ENCODE measurements at regions not wholly inside any gene's neighbourhood (a gene's known extent, or its start where the extent isn't known, plus 50 kb on each side); places are given as distances from the start of the nearest gene placed in this dataset.

- Histone ChIP-seq H3K4me2 (ENCODE audit: low read length) (peak overlapping the region; percentile 24), H3K4me1 (ENCODE audit: control insufficient read depth in 1 of 2, insufficient read depth in 2 of 2, low read length in 2 of 2) (peaks cover 0 to 10% of the 10 kb centered on the region in 2 experiments; a peak in 3 of 4 replicates), H3K36me3 (ENCODE audit: control insufficient read depth in 1 of 2, insufficient read depth in 2 of 2, low read length in 2 of 2) (no peaks in the 10 kb centered on the region), H4K20me1 (ENCODE audit: insufficient read depth) (no peaks in the 10 kb centered on the region), H3K27ac (ENCODE audit: low read depth, low read length) (no peak overlapping the region), H3K27me3 (ENCODE audit: insufficient read depth, low read length) (no peaks in the 10 kb centered on the region; the same call in 1 of the 2 replicates), H3K9me2 (ENCODE audit: insufficient read depth) (no peaks in the 10 kb centered on the region), H3K9ac (ENCODE audit: low read length) (no peak overlapping the region), H3K9me3 (ENCODE audit: control insufficient read depth in 1 of 2, insufficient read depth in 1 of 2, low read depth in 1 of 2, low read length in 2 of 2) (no peaks in the 10 kb centered on the region), H2AFZ (ENCODE audit: low read depth, low read length, poor library complexity, severe bottlenecking) (no peak overlapping the region), H3K79me2 (ENCODE audit: insufficient read depth, low read length) (no peaks in the 10 kb centered on the region), H3K4me3 (replicated peaks in 1 of 2; ENCODE audit: low read depth in 1 of 2, low read length in 2 of 2) (no peak overlapping the region)
- no TSS peak for BruUV-seq (replicated peaks)
- TF ChIP-seq SIN3A (IDR thresholded peaks at IDR 0.05; ENCODE audit: low read depth): peak; percentile 37; the same call in 1 of the 2 replicates
- no peak for TF ChIP-seq POLR2AphosphoS5 (IDR thresholded peaks at IDR 0.05; ENCODE audit: low read depth, low read length)
- TF ChIP-seq RAD21 (IDR thresholded peaks at IDR 0.05; ENCODE audit: low read depth): peak; percentile 23; the same call in 1 of the 2 replicates
- TF ChIP-seq FOSL1 (IDR thresholded peaks at IDR 0.05; ENCODE audit: low read depth): peak; percentile 68; the same call in 1 of the 2 replicates
- TF ChIP-seq CEBPB (IDR thresholded peaks at IDR 0.05; ENCODE audit: low read depth): peak; percentile 58; the same call in 1 of the 2 replicates
- peak; percentile 70 for TF ChIP-seq JUND (IDR thresholded peaks at IDR 0.05)
- peak; percentile 76 for TF ChIP-seq SP1 (IDR thresholded peaks at IDR 0.05; ENCODE audit: low read depth)
- peak; percentile 33; the same call in 1 of the 2 replicates for TF ChIP-seq MAX (IDR thresholded peaks at IDR 0.05)
- TF ChIP-seq SRF (IDR thresholded peaks at IDR 0.05; ENCODE audit: low read depth): no peak
- peak; percentile 67; the same call in 1 of the 2 replicates for TF ChIP-seq CBX3 (IDR thresholded peaks at IDR 0.05; ENCODE audit: low read depth)
- ChIA-PET RAD21 (ENCODE audit: low non-redundant PET in 1 of 2, low total read pairs in 2 of 2, uncharacterized antibody in 2 of 2, unreplicated experiment in 2 of 2) (no interaction called here), POLR2A (no interaction called here), CTCF (no interaction called here)
- DNase-seq (ENCODE audit: low read depth, low spot score) (peak; percentile 26), ATAC-seq (peak; percentile 68)
- intact Hi-C loops (cut with micrococcal nuclease): no loop called here
These were observed 409.0 kb downstream of the LPIN1 start for GRCh38 chr2:12155303-12156051.

- Histone ChIP-seq H4K20me1 (ENCODE audit: insufficient read depth) (no peaks in the 10 kb centered on the region), H3K9me3 (ENCODE audit: control insufficient read depth in 1 of 2, insufficient read depth in 1 of 2, low read depth in 1 of 2, low read length in 2 of 2) (no peaks in the 10 kb centered on the region), H3K27ac (ENCODE audit: low read depth, low read length) (no peak overlapping the region), H3K36me3 (ENCODE audit: control insufficient read depth in 1 of 2, insufficient read depth in 2 of 2, low read length in 2 of 2) (no peaks in the 10 kb centered on the region), H3K4me2 (ENCODE audit: low read length) (no peak overlapping the region), H3K9me2 (ENCODE audit: insufficient read depth) (no peaks in the 10 kb centered on the region), H3K9ac (ENCODE audit: low read length) (no peak overlapping the region), H3K4me3 (replicated peaks in 1 of 2; ENCODE audit: low read depth in 1 of 2, low read length in 2 of 2) (no peak overlapping the region), H3K27me3 (ENCODE audit: insufficient read depth, low read length) (no peaks in the 10 kb centered on the region; the same call in 1 of the 2 replicates), H3K79me2 (ENCODE audit: insufficient read depth, low read length) (no peaks in the 10 kb centered on the region), H2AFZ (ENCODE audit: low read depth, low read length, poor library complexity, severe bottlenecking) (no peak overlapping the region), H3K4me1 (ENCODE audit: control insufficient read depth in 1 of 2, insufficient read depth in 2 of 2, low read length in 2 of 2) (peaks cover 0 to 10% of the 10 kb centered on the region in 2 experiments; a peak in 3 of 4 replicates)
- intact Hi-C loops (cut with micrococcal nuclease): no loop called here
- ATAC-seq (no peak), DNase-seq (ENCODE audit: low read depth, low spot score) (no peak)
- CTCF ChIA-PET: no interaction called here
- RAD21 ChIA-PET (ENCODE audit: low non-redundant PET in 1 of 2, low total read pairs in 2 of 2, uncharacterized antibody in 2 of 2, unreplicated experiment in 2 of 2): no interaction called here
- POLR2A ChIA-PET: no interaction called here
- BruUV-seq (replicated peaks): no TSS peak
- TF ChIP-seq JUND (IDR thresholded peaks at IDR 0.05): no peak
- TF ChIP-seq ATF3 (IDR thresholded peaks at IDR 0.05): no peak
- no peak for TF ChIP-seq FOSL1 (IDR thresholded peaks at IDR 0.05; ENCODE audit: low read depth)
- no peak for TF ChIP-seq CEBPB (IDR thresholded peaks at IDR 0.05; ENCODE audit: low read depth)
- no peak for TF ChIP-seq RAD21 (IDR thresholded peaks at IDR 0.05; ENCODE audit: low read depth)
- no peak for TF ChIP-seq EGR1 (IDR thresholded peaks at IDR 0.05; ENCODE audit: low read depth)
- TF ChIP-seq SIN3A (IDR thresholded peaks at IDR 0.05; ENCODE audit: low read depth): no peak
- TF ChIP-seq EZH2phosphoT487 (IDR thresholded peaks at IDR 0.05; ENCODE audit: borderline replicate concordance): no peak
- no peak for TF ChIP-seq ZNF274 (IDR thresholded peaks at IDR 0.05; ENCODE audit: low read depth, low read length)
- no peak for TF ChIP-seq POLR2A (IDR thresholded peaks at IDR 0.05; ENCODE audit: borderline replicate concordance, extremely low read depth, insufficient read depth, insufficient read length)
- no peak for TF ChIP-seq ZFX (IDR thresholded peaks at IDR 0.05)
- TF ChIP-seq SP1 (IDR thresholded peaks at IDR 0.05; ENCODE audit: low read depth): no peak
- TF ChIP-seq CBX3 (IDR thresholded peaks at IDR 0.05; ENCODE audit: low read depth): no peak
- no peak for TF ChIP-seq REST (IDR thresholded peaks at IDR 0.05; ENCODE audit: low read depth)
- no peak for TF ChIP-seq TCF7L2 (IDR thresholded peaks at IDR 0.05; ENCODE audit: borderline replicate concordance, extremely low read depth, insufficient read depth, insufficient read length)
These were observed 409.9 kb downstream of the LPIN1 start for GRCh38 chr2:12156349-12156748.
